Nephron (organoid): ENCODE measurements at regions not wholly inside any gene's neighbourhood (a gene's known extent, or its start where the extent isn't known, plus 50 kb on each side); places are given as distances from the start of the nearest gene placed in this dataset.
"Not testable (repeated sequence)": the region's sequence is repeated elsewhere in the genome, so short reads cannot be mapped to it uniquely, and the experiment has no call there.

Experiments used
- H3K27ac Mint-ChIP-seq, 3 experiments: 2 replicates each; pipeline ENCODE4 v1.8.0; 2020; ENCODE audit warnings: mixed read lengths in 3 of 3, mild to moderate bottlenecking in 2 of 3, moderate library complexity in 1 of 3
- H3K27me3 Mint-ChIP-seq: 2 replicates; pipeline ENCODE4 v1.8.0; 2021; ENCODE audit warnings: low read depth, mild to moderate bottlenecking, moderate library complexity, mixed read lengths
- H3K36me3 Mint-ChIP-seq: 2 replicates; pipeline ENCODE4 v1.8.0; 2020; ENCODE audit warnings: low read depth, mixed read lengths
- H3K4me1 Mint-ChIP-seq: 2 replicates; pipeline ENCODE4 v1.8.0; 2020; ENCODE audit warnings: mixed read lengths
- H3K4me3 Mint-ChIP-seq, 3 experiments: 2 replicates each; pipeline ENCODE4 v1.8.0; 2020; ENCODE audit warnings: mild to moderate bottlenecking in 3 of 3, mixed read lengths in 3 of 3, moderate library complexity in 2 of 3
- H3K9me3 Mint-ChIP-seq: 2 replicates; pipeline ENCODE4 v1.8.0; 2020; ENCODE audit warnings: mixed read lengths
- TF ChIP-seq, protein P1 (sequence below), 3 experiments: fragments of 200-600 bp; sonication (generic); IDR thresholded peaks; one replicate each; pipeline ENCODE4 v1.5.0; 2021; ENCODE audit warnings: antibody characterized with exemption in 3 of 3; ENCODE audit not compliant: unreplicated experiment in 3 of 3

DNA sequence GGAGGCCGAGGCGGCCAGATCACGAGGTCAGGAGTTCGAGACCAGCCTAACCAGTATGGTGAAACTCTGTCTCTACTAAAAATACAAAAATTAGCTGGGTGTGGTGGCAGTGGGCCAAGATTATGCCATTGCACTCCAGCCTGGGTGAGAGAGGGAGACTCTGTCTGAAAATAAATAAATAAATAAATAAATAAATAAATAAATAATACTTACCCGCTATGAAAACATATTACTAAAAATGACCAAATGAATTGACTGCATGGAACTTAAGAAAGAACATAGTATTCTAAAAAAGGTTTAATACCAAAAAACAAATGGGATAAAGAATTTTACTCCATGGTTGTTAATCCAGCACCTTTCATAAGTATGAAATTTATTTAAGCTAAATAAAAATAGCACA, 305.0 kb downstream of the GATA3 start:
- Mint-ChIP-seq H3K9me3 (no peaks in the 10 kb centered on the region), H3K4me3 (no peak overlapping the region), H3K4me1 (no peaks in the 10 kb centered on the region), H3K36me3 (no peaks in the 10 kb centered on the region), H3K27ac (no peak overlapping the region), H3K27me3 (peaks cover 22% of the 10 kb centered on the region)
- TF ChIP-seq, protein P1, sequence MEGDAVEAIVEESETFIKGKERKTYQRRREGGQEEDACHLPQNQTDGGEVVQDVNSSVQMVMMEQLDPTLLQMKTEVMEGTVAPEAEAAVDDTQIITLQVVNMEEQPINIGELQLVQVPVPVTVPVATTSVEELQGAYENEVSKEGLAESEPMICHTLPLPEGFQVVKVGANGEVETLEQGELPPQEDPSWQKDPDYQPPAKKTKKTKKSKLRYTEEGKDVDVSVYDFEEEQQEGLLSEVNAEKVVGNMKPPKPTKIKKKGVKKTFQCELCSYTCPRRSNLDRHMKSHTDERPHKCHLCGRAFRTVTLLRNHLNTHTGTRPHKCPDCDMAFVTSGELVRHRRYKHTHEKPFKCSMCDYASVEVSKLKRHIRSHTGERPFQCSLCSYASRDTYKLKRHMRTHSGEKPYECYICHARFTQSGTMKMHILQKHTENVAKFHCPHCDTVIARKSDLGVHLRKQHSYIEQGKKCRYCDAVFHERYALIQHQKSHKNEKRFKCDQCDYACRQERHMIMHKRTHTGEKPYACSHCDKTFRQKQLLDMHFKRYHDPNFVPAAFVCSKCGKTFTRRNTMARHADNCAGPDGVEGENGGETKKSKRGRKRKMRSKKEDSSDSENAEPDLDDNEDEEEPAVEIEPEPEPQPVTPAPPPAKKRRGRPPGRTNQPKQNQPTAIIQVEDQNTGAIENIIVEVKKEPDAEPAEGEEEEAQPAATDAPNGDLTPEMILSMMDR (IDR thresholded peaks at IDR 0.05; ENCODE audit: unreplicated experiment in 3 of 3): no peak

DNA sequence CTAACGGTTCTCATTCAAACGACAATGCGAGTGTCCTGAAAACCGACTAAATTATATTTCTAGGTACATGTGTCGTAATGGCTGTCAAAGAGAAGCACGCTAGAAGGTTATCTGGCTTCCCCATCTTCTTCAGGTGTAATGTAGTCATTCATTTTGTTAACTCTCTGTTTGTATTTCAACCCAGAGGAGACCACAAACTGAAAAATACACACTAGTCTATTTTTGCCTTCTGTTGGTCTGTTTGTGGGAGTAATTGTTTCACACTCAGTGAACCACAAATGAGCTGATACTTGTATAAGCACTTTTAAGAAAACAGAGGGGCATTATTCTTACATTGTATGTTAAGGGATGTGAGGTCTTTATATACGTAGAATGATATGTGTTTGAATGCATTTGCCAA, 305.9 kb downstream of the GATA3 start:
- Mint-ChIP-seq H3K36me3 (no peaks in the 10 kb centered on the region), H3K4me1 (no peaks in the 10 kb centered on the region), H3K4me3 (no peak overlapping the region), H3K27ac (no peak overlapping the region), H3K27me3 (peaks cover 22% of the 10 kb centered on the region), H3K9me3 (no peaks in the 10 kb centered on the region)
- TF ChIP-seq, protein P1 (IDR thresholded peaks at IDR 0.05; ENCODE audit: unreplicated experiment in 3 of 3): no peak

DNA sequence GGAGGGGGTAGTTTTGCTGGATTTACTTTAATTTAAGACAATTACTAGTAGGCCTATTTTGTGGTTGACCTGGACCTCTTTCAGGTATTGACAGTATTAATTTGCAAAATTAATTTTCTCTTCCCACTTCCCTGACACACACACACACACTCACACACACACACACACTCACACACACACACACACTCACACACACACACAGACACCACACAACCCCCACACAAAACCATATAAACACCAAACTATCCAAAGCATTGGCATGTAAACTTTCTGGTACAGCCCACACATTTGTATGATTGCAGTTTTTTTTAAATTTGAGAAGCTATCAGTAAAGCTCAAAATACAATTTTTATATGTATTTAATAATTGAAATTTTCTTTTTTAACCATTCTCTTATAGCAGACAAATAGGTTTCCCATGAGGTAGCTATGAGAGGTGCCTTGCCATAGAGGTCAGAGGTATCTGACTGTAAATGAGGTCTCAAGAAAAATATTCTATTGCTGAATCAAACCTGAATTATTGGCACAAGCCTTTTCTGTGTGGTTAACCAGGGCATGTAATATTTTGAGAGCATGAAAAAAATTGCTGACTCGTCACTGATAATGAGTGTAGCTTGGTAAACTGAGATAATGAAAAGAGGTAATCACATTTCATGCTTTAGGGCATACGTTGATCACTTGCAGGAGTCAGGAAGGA, 306.5 kb downstream of the GATA3 start:
- Mint-ChIP-seq H3K4me1 (no peaks in the 10 kb centered on the region), H3K27ac (no peak overlapping the region), H3K27me3 (peaks cover 17% of the 10 kb centered on the region), H3K4me3 (no peak overlapping the region), H3K36me3 (no peaks in the 10 kb centered on the region), H3K9me3 (no peaks in the 10 kb centered on the region)
- TF ChIP-seq, protein P1 (IDR thresholded peaks at IDR 0.05; ENCODE audit: unreplicated experiment in 3 of 3): no peak

DNA sequence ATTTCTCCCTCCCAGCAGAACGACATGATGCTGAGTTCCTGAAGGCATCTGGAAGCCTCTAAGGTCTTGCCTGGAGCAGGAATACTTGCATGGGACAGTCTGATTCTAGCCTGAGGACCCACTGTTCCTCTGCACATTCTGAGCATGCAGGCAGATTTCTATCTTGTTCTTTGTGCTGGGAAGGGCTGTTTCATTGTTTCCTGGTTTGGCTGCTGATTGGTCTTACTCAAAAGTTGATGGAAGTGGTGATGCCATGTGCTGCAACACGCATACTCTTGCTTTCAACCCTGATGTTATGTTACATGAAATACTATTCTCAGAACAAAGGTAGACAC, 307.0 kb downstream of the GATA3 start:
- H3K9me3 Mint-ChIP-seq: no peaks in the 10 kb centered on the region
- H3K4me1 Mint-ChIP-seq: no peaks in the 10 kb centered on the region
- H3K36me3 Mint-ChIP-seq: no peaks in the 10 kb centered on the region
- H3K4me3 Mint-ChIP-seq: no peak overlapping the region
- TF ChIP-seq, protein P1 (IDR thresholded peaks at IDR 0.05; ENCODE audit: unreplicated experiment in 3 of 3): no peak
- H3K27ac Mint-ChIP-seq: no peak overlapping the region
- H3K27me3 Mint-ChIP-seq: peaks cover 13% of the 10 kb centered on the region

DNA sequence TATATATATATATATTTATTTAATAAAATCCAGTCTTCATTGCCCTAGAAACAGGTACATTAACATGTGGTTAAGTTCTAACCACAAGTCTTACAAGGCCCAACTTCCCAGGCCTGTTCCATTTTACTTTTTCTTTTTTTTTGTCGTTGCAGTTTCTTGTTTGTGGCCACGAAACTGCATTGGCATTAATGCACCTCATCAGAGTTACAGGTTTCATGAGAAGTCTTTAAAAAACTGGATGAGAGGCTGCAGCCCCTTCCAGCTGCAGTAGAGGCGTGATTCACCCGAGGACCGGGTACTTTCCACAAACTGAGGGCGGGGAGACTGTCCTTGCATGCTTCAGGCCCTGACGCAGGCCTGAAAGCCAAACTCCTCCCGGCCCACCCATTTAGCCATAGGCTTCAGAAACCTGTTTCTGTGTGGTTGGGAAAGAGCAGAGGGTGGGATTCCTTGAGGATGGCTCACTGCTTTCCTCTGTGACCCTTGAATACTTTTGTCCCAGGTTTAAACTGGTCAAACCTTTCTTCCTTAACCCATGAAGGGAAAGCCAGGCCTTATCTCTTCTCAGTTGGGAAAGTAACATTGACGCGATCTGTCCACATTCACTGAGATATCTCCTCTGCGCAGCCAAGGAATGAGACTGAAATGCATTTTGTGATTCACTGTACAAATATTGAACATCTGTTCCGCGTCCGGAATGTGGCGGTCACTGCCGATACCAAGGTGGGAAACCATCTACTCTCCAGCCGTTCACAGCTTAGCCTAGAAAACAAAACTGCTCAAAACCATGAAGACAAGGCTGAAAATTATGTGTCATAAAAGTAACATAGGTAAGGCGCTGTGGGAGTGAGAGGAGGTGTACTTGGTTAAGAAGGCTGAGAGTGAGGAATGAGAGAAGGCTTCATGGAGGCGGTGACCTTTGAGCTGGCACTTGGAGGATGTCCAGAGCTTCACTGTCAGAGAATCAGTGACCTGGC, 311.7 kb downstream of the GATA3 start:
- Mint-ChIP-seq H3K27me3 (peaks cover 6% of the 10 kb centered on the region), H3K36me3 (no peaks in the 10 kb centered on the region), H3K4me3 (no peak overlapping the region), H3K9me3 (peaks cover 2% of the 10 kb centered on the region), H3K4me1 (no peaks in the 10 kb centered on the region), H3K27ac (no peak overlapping the region)
- TF ChIP-seq, protein P1 (IDR thresholded peaks at IDR 0.05; ENCODE audit: unreplicated experiment in 3 of 3): no peak

DNA sequence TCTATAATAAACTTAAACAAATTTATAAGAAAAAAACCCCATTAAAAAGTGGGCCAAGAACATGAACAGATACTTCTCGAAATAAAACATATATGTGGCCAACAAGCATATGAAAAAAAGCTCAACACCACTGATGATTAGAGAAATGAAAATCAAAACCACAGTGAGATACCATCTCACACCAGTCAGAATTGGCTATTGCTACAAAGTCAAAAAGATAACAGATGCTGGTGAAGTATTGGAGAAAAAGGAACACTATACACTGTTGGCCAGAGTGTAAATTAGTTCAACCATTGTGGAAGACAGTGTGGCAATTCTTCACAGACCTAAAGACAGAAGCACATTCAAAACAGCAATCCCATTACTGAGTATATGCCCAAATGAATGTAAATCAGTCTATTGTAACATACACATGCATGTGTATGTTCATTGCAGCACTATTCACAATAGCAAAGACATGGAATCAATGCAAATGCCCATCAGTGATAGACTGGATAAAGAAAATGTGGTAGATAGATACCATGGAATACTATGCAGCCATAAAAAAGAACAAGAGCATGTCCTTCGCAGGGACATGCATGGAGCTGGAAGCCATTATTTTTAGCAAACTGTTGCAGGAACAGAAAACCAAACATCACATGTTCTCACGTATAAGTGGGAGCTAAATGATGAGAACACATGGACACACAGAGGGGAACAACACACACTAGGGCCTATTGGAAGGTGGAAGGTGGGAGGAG, 313.4 kb downstream of the GATA3 start:
- H3K27me3 Mint-ChIP-seq, H3K9me3 Mint-ChIP-seq, H3K4me3 Mint-ChIP-seq, H3K27ac Mint-ChIP-seq, H3K4me1 Mint-ChIP-seq, H3K36me3 Mint-ChIP-seq: not testable (repeated sequence)
